GM19043 (cell line): ENCODE measurements at regions not wholly inside any gene's neighbourhood (a gene's known extent, or its start where the extent isn't known, plus 50 kb on each side); places are given as distances from the start of the nearest gene placed in this dataset.

Experiments used
- ATAC-seq: cut with Tn5 transposase; IDR thresholded peaks from one replicate; pipeline ENCODE4 v1.9.1; 2021; ENCODE audit warnings: low read depth; ENCODE audit not compliant: unreplicated experiment

GRCh38 chr14:51535443-51536044 lies 116.2 kb upstream of the FRMD6 start:
- ATAC-seq = no peak

DNA sequence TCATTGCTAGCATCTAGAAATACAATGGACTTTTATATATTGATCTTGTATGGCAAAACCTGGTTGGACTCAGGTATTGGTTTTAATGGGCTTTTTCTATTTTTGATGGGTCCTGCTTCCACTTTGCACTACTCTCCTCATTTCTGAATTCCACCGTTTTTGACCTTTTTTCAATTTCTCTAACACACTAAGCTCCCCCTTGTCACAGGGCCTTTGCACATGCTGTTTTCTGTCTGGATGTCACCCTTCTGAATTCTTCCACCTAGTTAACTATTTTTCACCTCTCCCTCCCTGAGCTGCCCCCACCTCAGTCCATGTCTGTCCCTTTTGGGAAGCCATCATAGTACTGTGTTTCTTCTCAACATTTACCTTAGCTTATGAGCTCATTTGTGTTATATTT lies 112.7 kb upstream of the FRMD6 start:
- no peak for ATAC-seq

GRCh38 chr14:51539571-51540037 lies 112.1 kb upstream of the FRMD6 start:
- no peak for ATAC-seq

DNA sequence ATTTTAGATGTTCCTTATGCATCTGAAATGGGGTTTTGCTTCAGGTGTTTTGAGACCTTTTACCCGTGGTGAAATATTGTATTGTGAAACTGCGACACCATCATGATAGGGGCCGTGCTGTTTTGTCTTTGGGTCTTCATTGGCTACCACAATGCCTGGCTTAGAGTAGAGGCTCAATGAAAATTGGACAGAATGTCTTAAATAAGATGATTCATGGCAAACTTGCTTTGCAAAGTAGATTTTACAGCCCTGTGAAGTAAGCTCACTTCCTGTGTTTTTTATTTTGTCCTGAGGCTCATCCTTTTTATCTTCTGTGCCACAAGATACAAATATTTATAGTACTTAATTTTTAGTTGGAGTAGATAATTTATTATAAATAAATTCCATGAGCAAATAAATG lies 111.3 kb upstream of the FRMD6 start:
- no peak for ATAC-seq

DNA sequence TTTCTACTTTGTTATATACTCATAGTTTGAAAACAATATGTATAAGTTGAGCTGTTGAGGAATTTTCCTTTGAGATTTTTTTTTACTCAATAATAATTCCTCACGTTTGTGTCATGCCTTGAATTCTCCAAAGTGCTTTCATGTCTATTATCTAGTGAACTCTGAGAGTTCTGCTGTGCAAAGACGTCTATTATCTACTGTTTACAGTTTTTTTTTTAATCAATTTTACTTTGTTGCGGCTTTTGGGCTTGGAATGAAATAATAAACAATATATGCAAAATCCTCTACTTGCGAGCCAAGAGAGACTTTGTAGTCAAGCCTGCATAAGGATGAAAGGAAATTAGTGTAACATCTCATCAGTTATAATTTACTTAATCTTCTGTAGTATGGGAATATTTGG lies 107.2 kb upstream of the FRMD6 start:
- ATAC-seq = no peak

- ATAC-seq = no peak
These were observed 106.8 kb upstream of the FRMD6 start for GRCh38 chr14:51544901-51545300.

DNA sequence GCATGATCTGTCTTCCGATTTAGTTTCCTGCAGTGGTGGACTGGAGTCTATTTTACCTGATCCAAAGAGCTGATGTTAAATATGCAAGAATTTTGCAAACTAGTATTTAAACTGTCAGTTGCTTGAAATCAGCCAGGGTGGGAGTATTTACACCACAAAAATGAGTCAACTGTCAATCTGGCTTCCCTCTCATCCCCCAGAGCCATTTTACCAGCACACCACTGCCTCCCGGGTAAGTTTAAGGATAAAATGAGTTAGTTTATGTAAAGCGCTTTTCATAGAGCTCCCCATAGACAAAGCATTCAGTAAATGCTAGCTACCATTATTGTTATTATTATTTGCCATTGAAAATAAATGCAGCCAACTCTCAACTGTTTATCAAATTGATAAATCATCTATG lies 106.3 kb upstream of the FRMD6 start:
- ATAC-seq = no peak

DNA sequence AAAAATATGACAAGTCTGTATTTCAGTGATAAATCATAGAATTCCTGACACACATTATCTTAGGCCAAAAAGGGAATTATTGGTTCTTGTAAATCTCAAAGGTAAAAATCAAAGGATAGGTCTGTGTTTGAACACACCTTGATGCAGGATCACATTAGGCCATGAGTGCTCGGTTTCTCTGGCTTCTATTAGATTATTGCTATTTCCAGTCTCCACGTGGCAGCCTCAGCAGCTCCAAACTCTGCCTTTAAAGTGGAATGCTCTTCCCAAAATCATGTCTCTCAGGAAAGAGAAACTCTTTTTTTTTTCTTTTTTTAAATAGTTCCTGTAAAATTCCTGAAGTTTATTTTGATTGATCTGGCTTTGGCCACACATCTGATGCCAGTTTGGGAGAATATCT lies 105.6 kb upstream of the FRMD6 start:
- ATAC-seq = no peak

- no peak for ATAC-seq
These were observed 105.0 kb upstream of the FRMD6 start for GRCh38 chr14:51546603-51547258.

DNA sequence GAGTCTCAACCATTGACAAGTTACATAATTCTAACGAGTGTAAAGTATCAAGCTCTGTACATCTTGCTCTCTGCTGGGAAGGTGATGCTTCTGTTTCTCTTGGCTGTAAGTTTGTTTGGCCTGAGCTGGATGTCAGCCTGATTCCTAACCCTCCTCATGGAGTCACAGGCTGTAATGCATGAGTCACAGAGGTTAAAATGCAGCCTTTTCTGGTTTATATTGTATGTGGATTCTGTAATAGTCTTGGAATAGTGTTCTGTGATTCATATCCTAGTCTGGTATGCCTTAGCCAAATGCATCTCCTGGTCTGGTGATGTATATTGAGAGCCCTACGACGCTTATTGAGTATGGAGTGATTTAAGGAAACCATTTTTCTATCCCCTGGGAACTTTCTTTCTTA lies 104.5 kb upstream of the FRMD6 start:
- ATAC-seq = no peak

- ATAC-seq = no peak
These were observed 104.0 kb upstream of the FRMD6 start for GRCh38 chr14:51547701-51548100.

DNA sequence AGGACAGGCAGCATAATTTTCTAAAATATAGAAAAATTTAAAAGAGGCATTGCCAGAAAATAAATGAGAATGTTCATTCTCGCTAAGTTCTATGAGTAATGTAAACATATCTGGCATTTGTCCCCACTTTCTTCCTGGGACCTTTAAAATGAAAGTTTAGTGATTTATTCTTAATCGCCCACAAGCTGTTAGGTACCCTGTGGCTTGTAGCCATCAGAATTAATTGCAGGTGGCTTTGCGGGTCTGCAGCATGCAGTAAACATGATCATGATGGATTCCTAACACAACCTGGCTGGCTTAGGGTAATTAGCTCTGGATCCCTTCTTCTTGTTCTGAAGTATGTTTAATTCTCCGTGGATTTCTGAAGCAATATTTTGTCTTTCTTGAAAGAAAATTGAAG lies 103.5 kb upstream of the FRMD6 start:
- no peak for ATAC-seq

DNA sequence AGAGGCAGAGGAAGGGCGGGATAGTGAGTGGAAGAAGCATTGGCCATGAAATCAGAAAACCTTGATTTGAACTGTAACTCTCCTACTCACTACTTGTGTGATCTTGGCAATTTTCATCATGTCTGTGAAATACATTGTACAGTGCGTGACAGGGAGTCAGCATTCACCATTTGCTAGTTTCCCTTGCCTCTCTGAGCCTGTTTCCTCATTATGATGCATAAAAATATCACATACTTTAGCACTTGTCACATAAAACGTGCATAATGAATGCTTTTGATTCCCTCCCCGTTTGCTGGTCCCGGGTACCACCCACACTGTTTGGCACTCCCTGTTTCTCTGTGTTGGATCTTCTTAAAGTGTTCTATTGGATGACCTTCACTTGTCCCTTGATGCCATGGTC lies 101.1 kb upstream of the FRMD6 start:
- no peak for ATAC-seq

DNA sequence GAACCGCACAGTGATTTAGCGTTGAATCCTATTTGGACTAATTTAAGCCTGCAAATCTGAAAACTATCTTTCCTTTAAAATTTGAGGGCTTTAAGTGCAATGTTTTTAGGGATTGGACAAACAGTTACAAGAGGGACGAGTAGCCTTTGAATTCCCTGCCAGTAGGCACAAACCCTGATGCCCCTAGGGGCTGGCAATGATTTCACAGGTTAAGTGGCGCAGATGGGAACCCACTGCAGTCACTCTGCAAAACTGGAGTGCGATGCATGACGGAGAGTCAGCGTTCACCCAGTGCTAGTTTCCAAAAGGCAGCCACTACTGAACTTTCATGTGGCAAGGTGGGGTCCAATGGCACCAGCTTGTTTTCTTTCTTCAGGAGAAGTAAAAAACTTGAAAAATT lies 99.4 kb upstream of the FRMD6 start:
- no peak for ATAC-seq

GRCh38 chr14:51552768-51553404 lies 98.8 kb upstream of the FRMD6 start:
- no peak for ATAC-seq

DNA sequence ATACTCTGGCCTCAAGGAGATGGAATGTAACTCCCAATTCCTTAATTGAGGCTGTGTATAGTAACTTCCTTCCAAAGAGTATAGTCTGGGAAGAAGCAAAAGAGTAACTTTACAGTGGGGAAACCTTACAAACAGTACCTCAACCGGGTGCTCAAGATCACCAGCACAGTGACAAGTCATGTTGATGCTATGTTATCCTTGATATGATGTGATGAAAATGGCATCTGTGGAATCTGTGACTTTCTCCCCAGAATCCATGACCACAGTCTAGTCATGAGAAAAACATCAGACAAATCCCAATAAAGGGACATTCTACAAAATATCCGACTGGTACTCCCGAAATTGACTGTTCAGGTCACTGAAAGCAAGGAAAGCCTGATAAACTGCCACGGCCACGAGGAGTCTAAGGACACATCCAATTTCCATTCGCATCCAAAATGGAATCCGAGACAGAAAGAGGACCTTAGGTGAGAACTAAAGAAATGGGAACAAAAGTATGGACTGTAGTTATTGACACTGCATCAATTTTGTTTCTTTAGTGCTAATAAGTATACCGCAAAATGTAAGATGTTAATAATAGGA lies 97.3 kb upstream of the FRMD6 start:
- ATAC-seq = no peak

- no peak for ATAC-seq
These were observed 96.8 kb upstream of the FRMD6 start for GRCh38 chr14:51554953-51555352.

GRCh38 chr14:51561141-51561540 lies 90.6 kb upstream of the FRMD6 start:
- no peak for ATAC-seq

GRCh38 chr14:51562816-51563215 lies 88.9 kb upstream of the FRMD6 start:
- ATAC-seq = no peak

DNA sequence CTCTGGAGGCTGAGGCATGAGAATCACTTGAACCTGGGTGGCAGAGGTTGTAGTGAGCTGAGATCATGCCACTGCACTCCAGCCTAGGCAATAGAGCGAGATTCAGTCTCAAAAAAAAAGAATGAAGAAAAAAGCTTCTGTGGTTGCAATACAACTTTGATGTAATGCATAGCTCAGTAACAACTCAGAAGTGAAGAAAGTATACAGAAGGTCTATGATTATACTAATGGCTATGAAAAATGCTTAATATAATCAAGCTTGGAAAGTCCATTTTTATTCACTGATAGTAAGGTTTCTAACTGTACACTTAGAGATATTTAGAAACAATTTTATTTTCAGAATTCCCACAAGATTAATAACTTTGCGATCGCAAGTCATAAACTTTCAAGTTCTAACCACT lies 88.2 kb upstream of the FRMD6 start:
- no peak for ATAC-seq

DNA sequence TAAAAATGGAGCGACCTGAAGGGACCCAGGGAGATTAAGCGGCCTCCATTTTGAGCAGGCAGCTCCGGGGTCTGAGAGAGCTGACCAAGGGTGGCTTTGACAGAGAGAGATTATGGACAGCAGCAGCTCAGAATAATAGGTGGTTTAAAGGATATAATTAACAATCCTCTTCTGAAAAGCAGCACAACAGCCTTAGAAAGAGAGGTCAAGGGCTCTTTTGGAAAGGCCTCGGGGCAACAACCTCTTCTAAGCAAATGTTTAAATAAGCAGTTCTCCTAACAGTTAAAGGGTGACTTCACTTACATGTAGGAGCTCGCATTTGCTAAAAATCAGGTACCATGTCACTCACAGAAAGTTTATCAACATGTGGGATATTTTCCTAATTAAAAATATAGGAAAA lies 87.2 kb upstream of the FRMD6 start:
- ATAC-seq = no peak
